ENCODE measurements at regions not wholly inside any gene's neighbourhood (a gene's known extent, or its start where the extent isn't known, plus 50 kb on each side); places are given as distances from the start of the nearest gene placed in this dataset.
A peak's percentile ranks its signal among the peaks of the same experiment; 100 is the strongest.

- TF ChIP-seq, protein P1, sequence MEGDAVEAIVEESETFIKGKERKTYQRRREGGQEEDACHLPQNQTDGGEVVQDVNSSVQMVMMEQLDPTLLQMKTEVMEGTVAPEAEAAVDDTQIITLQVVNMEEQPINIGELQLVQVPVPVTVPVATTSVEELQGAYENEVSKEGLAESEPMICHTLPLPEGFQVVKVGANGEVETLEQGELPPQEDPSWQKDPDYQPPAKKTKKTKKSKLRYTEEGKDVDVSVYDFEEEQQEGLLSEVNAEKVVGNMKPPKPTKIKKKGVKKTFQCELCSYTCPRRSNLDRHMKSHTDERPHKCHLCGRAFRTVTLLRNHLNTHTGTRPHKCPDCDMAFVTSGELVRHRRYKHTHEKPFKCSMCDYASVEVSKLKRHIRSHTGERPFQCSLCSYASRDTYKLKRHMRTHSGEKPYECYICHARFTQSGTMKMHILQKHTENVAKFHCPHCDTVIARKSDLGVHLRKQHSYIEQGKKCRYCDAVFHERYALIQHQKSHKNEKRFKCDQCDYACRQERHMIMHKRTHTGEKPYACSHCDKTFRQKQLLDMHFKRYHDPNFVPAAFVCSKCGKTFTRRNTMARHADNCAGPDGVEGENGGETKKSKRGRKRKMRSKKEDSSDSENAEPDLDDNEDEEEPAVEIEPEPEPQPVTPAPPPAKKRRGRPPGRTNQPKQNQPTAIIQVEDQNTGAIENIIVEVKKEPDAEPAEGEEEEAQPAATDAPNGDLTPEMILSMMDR (conservative IDR thresholded peaks at IDR 0.05; ENCODE audit: low read length): no peak
- peak; percentile 92 for DNase-seq (ENCODE audit: low read depth)
- H3K4me3 ChIP-seq (ENCODE audit: low read length): no peak overlapping the region
Measured at GRCh38 chr7:84637568-84638338, 443.2 kb upstream of the SEMA3A start.

DNA sequence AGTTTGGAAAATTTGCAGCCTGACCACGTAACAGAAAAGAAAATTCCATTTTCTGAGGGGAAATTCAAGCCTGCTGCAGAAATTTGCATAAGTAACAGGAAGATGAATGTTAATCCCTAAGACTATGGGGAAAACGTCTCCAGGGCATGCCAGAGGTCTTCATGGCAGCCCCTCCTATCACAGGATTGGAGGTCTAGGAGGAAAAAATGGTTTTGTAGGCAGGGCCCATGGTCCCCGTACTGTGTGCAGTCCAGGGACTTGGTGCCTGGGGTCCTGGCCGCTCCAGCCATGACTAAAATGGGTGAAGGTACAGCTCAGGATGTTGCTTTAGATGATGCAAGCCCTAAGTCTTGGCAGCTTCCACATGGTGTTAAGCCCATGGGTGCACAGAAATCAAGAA is 437.3 kb upstream of the SEMA3A start:
- TF ChIP-seq, protein P1 (conservative IDR thresholded peaks at IDR 0.05; ENCODE audit: low read length): no peak
- H3K4me3 ChIP-seq (ENCODE audit: low read length): no peak overlapping the region
- DNase-seq (ENCODE audit: low read depth): no peak

DNA sequence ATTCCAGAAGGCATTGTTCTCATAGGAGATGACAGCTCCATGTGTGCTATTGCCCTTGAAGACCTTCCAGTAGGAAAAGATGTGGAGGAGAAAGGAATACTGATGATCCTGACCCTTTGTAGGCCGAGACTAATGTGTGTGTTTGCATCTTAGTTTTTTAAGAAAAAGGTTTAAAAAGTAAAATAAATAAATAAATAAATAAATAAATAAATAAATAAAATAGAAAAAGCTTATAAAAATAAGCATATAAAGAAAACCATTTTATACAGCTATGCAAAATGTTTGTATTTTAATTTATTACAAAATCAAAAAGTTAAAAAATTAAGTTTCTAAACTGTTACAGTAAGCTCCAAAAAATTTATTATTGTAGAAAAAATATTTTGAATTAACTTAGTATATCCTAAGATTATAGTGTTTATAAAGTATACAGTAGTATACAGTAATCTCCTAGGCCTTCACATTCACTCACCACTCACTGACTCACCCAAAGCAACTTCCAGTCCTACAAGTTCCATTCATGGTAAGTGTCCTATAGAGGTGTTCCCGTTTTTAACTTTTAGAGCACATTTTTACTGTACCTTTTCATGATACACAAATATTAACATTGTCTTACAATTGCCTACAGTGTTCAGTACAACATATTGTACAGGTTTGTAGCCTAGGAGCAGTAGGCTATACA is 435.2 kb upstream of the SEMA3A start:
- H3K4me3 ChIP-seq (ENCODE audit: low read length): no peak overlapping the region
- DNase-seq (ENCODE audit: low read depth): no peak

GRCh38 chr7:84629216-84629615 is 434.6 kb upstream of the SEMA3A start:
- no peak overlapping the region for H3K4me3 ChIP-seq (ENCODE audit: low read length)
- no peak for DNase-seq (ENCODE audit: low read depth)
- TF ChIP-seq, protein P1 (conservative IDR thresholded peaks at IDR 0.05; ENCODE audit: low read length): no peak

More for the DNA sequence above, 435.2 kb upstream of the SEMA3A start:
- TF ChIP-seq, protein P1 (conservative IDR thresholded peaks at IDR 0.05; ENCODE audit: low read length): no peak

- TF ChIP-seq, protein P1 (conservative IDR thresholded peaks at IDR 0.05; ENCODE audit: low read length): no peak
- DNase-seq (ENCODE audit: low read depth): no peak
- no peak overlapping the region for H3K4me3 ChIP-seq (ENCODE audit: low read length)
Measured at GRCh38 chr7:84627250-84627649, 432.7 kb upstream of the SEMA3A start.

DNA sequence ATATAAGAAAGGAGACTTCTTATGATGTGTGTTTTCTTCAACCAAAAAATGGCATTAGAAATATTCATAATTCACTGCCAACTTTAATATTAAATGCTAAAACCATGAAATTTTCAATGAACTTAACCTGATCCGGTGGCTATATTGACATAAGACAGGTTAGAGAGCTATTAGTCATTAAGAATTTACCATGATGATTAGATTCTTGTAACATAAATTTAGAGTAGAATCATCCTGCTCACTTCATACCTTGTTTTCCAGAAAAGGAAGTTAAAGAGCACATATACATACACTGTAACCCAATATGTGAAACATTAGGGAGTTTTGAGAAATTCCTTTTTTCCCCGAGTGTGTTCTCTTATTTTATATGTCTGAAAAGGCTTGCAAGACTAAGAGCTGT is 430.3 kb upstream of the SEMA3A start:
- DNase-seq (ENCODE audit: low read depth): no peak
- TF ChIP-seq, protein P1 (conservative IDR thresholded peaks at IDR 0.05; ENCODE audit: low read length): no peak
- H3K4me3 ChIP-seq (ENCODE audit: low read length): no peak overlapping the region

DNA sequence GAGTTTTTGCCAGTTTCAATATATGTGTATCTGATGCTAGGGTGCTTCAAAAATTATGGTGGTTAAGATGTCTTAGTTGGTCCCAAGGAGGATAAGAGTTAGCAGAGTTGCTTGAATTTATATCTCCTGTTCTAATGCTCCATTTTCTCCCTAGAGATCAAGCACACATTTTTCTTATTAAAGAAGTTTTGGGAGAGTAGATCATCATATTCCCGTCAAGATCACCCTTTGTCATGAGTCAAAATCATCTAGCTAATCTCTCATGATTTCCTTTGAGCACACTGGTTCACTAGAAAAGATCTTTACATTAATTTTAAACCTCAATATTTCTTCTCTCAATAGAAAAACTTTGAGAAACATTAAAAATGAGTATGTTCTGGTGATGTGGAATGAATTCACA is 429.9 kb upstream of the SEMA3A start:
- peak; percentile 27 for DNase-seq (ENCODE audit: low read depth)
- TF ChIP-seq, protein P1 (conservative IDR thresholded peaks at IDR 0.05; ENCODE audit: low read length): no peak
- no peak overlapping the region for H3K4me3 ChIP-seq (ENCODE audit: low read length)

Data from AG10803 (cell line).